ENCODE measurements at regions not wholly inside any gene's neighbourhood (a gene's known extent, or its start where the extent isn't known, plus 50 kb on each side); places are given as distances from the start of the nearest gene placed in this dataset.

GRCh38 chr5:2913281-2913680, 161.8 kb upstream of the IRX2 start:
- Histone ChIP-seq H3K4me3 (no peak overlapping the region), H3K9ac (ENCODE audit: insufficient read depth in 1 of 2, low read depth in 2 of 2, low read length in 2 of 2) (no peak overlapping the region), H3K36me3 (ENCODE audit: control insufficient read depth, insufficient read depth, low read length) (no peaks in the 10 kb centered on the region), H3K27ac (ENCODE audit: extremely low read depth, low read depth, low read length) (no peak overlapping the region), H3K9me3 (replicated peaks; ENCODE audit: control insufficient read depth, insufficient read depth, low read depth, low read length) (no peaks in the 10 kb centered on the region), H3K79me2 (ENCODE audit: control insufficient read depth, insufficient read depth, low read length) (no peaks in the 10 kb centered on the region), H3K9me1 (ENCODE audit: control insufficient read depth, insufficient read depth, low read length) (no peaks in the 10 kb centered on the region), H2AFZ (ENCODE audit: low read depth, low read length) (no peak overlapping the region), H3K4me1 (replicated peaks in 1 of 2; ENCODE audit: control insufficient read depth in 2 of 2, insufficient read depth in 2 of 2, low read length in 2 of 2) (no peaks in the 10 kb centered on the region; a peak in 1 of 5 replicates), H4K20me1 (replicated peaks; ENCODE audit: control insufficient read depth, insufficient read depth, low read length) (no peaks in the 10 kb centered on the region), H3K27me3 (ENCODE audit: control insufficient read depth in 2 of 2, insufficient read depth in 2 of 2, low read length in 2 of 2) (peaks cover 0 to 16% of the 10 kb centered on the region in 2 experiments; a peak in 3 of 5 replicates), H3K4me2 (ENCODE audit: insufficient read depth, low read length) (no peak overlapping the region)
- ChIA-PET CTCF (ENCODE audit: low intra/inter-chr PET ratio) (no interaction called here), POLR2A (no interaction called here)
- 2% methylated on average over 7 of the region's 7 CpGs for WGBS (ENCODE audit: insufficient coverage, low coverage, missing lambda C conversion rate)
- FAIRE-seq (no peak), ATAC-seq (no peak), DNase-seq (ENCODE audit: extremely low read depth in 1 of 4, low spot score in 3 of 4) (no peak)
- in situ Hi-C loops (cut with MboI) (no loop called here), intact Hi-C loops (cut with micrococcal nuclease) (no loop called here)
- BruUV-seq (replicated peaks) = no TSS peak
- TF ChIP-seq U2AF1 (optimal IDR thresholded peaks at IDR 0.05; ENCODE audit: low read depth, low read length) (no peak), ZNF224 (CRISPR knock-in tag; IDR thresholded peaks at IDR 0.05) (no peak), FOXJ3 (CRISPR knock-in tag; IDR thresholded peaks at IDR 0.05) (no peak), BRD9 (IDR thresholded peaks at IDR 0.05; ENCODE audit: low read depth, partially characterized antibody) (no peak), PML (IDR thresholded peaks at IDR 0.05; ENCODE audit: low read length) (no peak), IRF2 (CRISPR knock-in tag; IDR thresholded peaks at IDR 0.05) (no peak), E2F1 (CRISPR knock-in tag; IDR thresholded peaks at IDR 0.05) (no peak), TSHZ1 (CRISPR knock-in tag; IDR thresholded peaks at IDR 0.05) (no peak), ZKSCAN8 (CRISPR knock-in tag; IDR thresholded peaks at IDR 0.05) (no peak), KLF10 (CRISPR knock-in tag; IDR thresholded peaks at IDR 0.05) (no peak), NFE2 (IDR thresholded peaks at IDR 0.05; ENCODE audit: low read depth) (no peak), ZNF41 (CRISPR knock-in tag; conservative IDR thresholded peaks at IDR 0.05) (no peak)
- TF ChIP-seq, protein P1, sequence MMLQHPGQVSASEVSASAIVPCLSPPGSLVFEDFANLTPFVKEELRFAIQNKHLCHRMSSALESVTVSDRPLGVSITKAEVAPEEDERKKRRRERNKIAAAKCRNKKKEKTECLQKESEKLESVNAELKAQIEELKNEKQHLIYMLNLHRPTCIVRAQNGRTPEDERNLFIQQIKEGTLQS (IDR thresholded peaks at IDR 0.05) = no peak
- TF ChIP-seq, protein P1 (CRISPR knock-in tag; conservative IDR thresholded peaks at IDR 0.05) = no peak
- TF ChIP-seq, protein P2, sequence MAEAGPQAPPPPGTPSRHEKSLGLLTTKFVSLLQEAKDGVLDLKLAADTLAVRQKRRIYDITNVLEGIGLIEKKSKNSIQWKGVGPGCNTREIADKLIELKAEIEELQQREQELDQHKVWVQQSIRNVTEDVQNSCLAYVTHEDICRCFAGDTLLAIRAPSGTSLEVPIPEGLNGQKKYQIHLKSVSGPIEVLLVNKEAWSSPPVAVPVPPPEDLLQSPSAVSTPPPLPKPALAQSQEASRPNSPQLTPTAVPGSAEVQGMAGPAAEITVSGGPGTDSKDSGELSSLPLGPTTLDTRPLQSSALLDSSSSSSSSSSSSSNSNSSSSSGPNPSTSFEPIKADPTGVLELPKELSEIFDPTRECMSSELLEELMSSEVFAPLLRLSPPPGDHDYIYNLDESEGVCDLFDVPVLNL (CRISPR knock-in tag; IDR thresholded peaks at IDR 0.05; ENCODE audit: low read depth) = no peak
- TF ChIP-seq, protein P3, sequence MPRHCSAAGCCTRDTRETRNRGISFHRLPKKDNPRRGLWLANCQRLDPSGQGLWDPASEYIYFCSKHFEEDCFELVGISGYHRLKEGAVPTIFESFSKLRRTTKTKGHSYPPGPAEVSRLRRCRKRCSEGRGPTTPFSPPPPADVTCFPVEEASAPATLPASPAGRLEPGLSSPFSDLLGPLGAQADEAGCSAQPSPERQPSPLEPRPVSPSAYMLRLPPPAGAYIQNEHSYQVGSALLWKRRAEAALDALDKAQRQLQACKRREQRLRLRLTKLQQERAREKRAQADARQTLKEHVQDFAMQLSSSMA (CRISPR knock-in tag; IDR thresholded peaks at IDR 0.05) = no peak
